ENCODE measurements at regions not wholly inside any gene's neighbourhood (a gene's known extent, or its start where the extent isn't known, plus 50 kb on each side); places are given as distances from the start of the nearest gene placed in this dataset.

GRCh38 chr5:6273749-6274148, 104.6 kb downstream of the MED10 start:
- Mint-ChIP-seq H3K27ac (no peak overlapping the region), H3K27me3 (peaks cover 6% of the 10 kb centered on the region), H3K9me3 (peaks cover 6% of the 10 kb centered on the region), H3K4me3 (no peak overlapping the region), H3K36me3 (no peaks in the 10 kb centered on the region), H3K4me1 (ENCODE audit: unreplicated experiment) (no peaks in the 10 kb centered on the region)
- no peak for TF ChIP-seq CTCF (conservative IDR thresholded peaks at IDR 0.05)
- no peak for DNase-seq (ENCODE audit: extremely low spot score, unreplicated experiment)

- Mint-ChIP-seq H3K27me3 (peaks cover 6% of the 10 kb centered on the region), H3K4me1 (ENCODE audit: unreplicated experiment) (no peaks in the 10 kb centered on the region), H3K4me3 (no peak overlapping the region), H3K9me3 (peaks cover 6% of the 10 kb centered on the region), H3K27ac (no peak overlapping the region), H3K36me3 (no peaks in the 10 kb centered on the region)
- DNase-seq (ENCODE audit: extremely low spot score, unreplicated experiment), result no peak
- TF ChIP-seq CTCF (conservative IDR thresholded peaks at IDR 0.05), result no peak
Measured at GRCh38 chr5:6273090-6273735, 105.1 kb downstream of the MED10 start.

- Mint-ChIP-seq H3K36me3 (no peaks in the 10 kb centered on the region), H3K27me3 (peaks cover 14% of the 10 kb centered on the region), H3K27ac (no peak overlapping the region), H3K9me3 (peaks cover 6% of the 10 kb centered on the region), H3K4me3 (no peak overlapping the region), H3K4me1 (ENCODE audit: unreplicated experiment) (no peaks in the 10 kb centered on the region)
- TF ChIP-seq CTCF (conservative IDR thresholded peaks at IDR 0.05), result no peak
- no peak for DNase-seq (ENCODE audit: extremely low spot score, unreplicated experiment)
Measured at GRCh38 chr5:6269925-6270324, 108.4 kb downstream of the MED10 start.

- Mint-ChIP-seq H3K36me3 (no peaks in the 10 kb centered on the region), H3K27me3 (peaks cover 17% of the 10 kb centered on the region), H3K27ac (no peak overlapping the region), H3K4me3 (no peak overlapping the region), H3K4me1 (ENCODE audit: unreplicated experiment) (no peaks in the 10 kb centered on the region), H3K9me3 (peaks cover 6% of the 10 kb centered on the region)
- no peak for TF ChIP-seq CTCF (conservative IDR thresholded peaks at IDR 0.05)
- DNase-seq (ENCODE audit: extremely low spot score, unreplicated experiment), result no peak
Measured at GRCh38 chr5:6266671-6267197, 111.6 kb downstream of the MED10 start.

GRCh38 chr5:6264394-6264793, 114.0 kb downstream of the MED10 start:
- Mint-ChIP-seq H3K27me3 (peaks cover 12% of the 10 kb centered on the region), H3K9me3 (no peaks in the 10 kb centered on the region), H3K4me3 (no peak overlapping the region), H3K36me3 (no peaks in the 10 kb centered on the region), H3K4me1 (ENCODE audit: unreplicated experiment) (no peaks in the 10 kb centered on the region), H3K27ac (no peak overlapping the region)
- no peak for TF ChIP-seq CTCF (conservative IDR thresholded peaks at IDR 0.05)
- no peak for DNase-seq (ENCODE audit: extremely low spot score, unreplicated experiment)
